ENCODE measurements at regions not wholly inside any gene's neighbourhood (a gene's known extent, or its start where the extent isn't known, plus 50 kb on each side); places are given as distances from the start of the nearest gene placed in this dataset.

DNA sequence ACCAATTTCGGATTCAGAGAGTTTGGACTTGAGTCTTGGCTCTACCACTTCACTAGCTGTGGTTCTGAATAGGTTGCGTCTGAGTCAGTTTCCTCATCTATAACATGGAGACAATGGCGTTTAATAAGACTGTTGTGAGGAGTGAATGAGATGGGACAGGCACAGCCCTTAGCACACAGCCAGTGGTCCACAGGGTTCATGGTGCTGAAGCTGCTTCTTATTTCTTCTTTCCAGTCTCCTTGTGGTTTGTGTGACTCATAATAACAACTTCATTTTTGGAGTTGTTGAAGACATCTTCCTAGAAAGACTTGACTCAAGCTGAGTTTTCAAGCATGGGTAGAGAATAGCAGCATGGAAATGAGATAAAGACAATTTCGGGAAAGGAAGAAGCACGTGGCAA lies 172.6 kb upstream of the PPP2R2B start:
- no peaks in the 10 kb centered on the region for H3K9me3 ChIP-seq (replicated peaks)
- H3K27me3 ChIP-seq: no peaks in the 10 kb centered on the region; the same call in 1 of the 2 replicates
- no peak overlapping the region for H3K4me3 ChIP-seq
- H3K4me1 ChIP-seq: no peaks in the 10 kb centered on the region
- H3K36me3 ChIP-seq: no peaks in the 10 kb centered on the region
- H3K27ac ChIP-seq: no peak overlapping the region
- DNase-seq: no peak

DNA sequence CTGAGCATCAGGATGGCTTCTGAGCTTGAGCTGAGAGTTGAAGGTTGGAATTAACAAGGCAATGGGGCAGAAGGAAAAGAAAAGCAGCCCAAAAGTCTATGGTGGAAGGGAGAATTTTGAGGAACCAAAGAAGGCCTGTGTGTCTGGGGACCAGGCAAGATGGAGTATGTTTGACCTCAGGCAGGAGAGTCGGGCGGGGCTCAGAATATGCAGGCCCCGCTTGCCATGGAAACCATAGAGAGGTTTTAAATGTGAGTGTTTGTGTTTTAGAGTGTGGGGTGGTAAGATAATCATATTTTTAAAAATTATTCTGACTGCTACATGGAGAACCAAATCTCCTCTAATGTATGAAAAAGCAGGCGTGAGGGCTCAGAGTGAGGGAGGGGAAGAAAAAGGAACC lies 174.0 kb upstream of the PPP2R2B start:
- H3K4me3 ChIP-seq: no peak overlapping the region
- no peaks in the 10 kb centered on the region for H3K4me1 ChIP-seq
- H3K27ac ChIP-seq: no peak overlapping the region
- DNase-seq: no peak
- no peaks in the 10 kb centered on the region for H3K9me3 ChIP-seq (replicated peaks)
- H3K36me3 ChIP-seq: no peaks in the 10 kb centered on the region
- no peaks in the 10 kb centered on the region; the same call in 1 of the 2 replicates for H3K27me3 ChIP-seq

DNA sequence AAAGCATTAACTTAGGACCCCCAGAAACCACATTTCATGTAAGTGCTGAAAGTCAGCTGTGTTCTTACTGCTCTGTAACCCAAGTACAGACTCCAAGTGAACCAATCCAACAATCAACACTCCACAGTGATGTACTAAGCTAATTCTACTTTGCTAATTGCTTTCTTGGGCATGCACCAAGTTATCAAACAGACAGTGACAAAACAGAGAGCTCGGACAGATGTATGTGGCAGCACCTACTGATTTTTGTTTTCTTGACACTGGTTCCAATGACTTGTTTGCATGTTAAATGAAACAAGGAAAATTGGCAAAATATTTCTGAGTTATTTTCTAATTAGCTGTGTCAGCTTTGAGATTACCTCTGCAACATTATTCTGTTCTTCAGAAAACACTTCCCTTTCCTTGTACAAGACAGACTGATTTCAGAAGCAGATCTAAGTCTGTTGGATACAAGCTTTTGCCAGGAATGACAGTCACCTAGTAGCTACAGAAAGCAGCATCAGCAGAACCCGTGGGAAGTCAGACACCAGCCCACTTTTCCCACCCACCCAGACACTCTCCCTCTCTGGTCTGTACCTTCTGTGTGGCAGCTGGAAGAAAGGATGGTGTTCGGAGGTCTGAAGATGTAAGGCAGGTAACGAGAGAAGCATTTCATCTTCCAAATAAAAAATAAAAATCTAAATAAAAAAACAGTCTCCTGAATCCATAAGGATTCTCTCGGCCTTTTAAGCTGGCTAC lies 176.7 kb upstream of the PPP2R2B start:
- H3K27me3 ChIP-seq: peaks cover 2% of the 10 kb centered on the region; the same call in 1 of the 2 replicates
- H3K9me3 ChIP-seq (replicated peaks): no peaks in the 10 kb centered on the region
- H3K4me1 ChIP-seq: no peaks in the 10 kb centered on the region
- no peak overlapping the region for H3K4me3 ChIP-seq
- DNase-seq: no peak
- H3K36me3 ChIP-seq: no peaks in the 10 kb centered on the region
- no peak overlapping the region for H3K27ac ChIP-seq

DNA sequence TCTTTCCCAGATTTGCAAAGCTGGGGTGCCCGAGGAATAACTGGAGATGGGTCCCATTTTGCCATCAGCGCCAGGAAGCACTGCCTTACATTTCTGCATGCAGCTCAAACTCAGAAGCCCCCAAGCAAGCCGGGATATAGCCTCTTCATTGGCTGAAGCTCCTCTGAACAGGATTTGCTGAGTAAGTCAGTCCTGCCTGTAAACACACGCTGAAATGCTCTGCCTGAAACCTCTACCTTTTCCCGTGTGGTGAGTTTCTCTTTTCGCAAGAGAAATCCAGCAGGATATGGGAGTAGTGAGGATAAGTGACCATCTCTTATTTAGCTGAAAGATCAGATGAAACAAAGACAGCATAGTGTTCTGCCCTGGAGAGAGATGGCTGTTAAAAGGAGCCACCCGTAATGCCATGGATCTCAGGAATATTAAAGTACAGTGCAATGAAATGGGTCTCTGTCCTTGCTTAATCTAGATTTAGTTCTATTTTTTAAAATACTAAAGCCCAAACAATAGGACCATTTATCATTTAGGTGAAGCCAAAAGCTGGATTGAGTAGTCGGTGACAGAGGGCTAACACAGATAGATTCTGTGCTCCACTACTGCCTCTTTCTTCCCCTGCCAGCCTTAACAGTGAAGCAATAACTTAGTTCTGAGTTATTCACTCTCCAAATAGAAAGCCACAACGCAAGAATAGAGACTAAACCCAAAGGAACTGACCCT lies 177.5 kb upstream of the PPP2R2B start:
- no peaks in the 10 kb centered on the region for H3K4me1 ChIP-seq
- no peak overlapping the region for H3K27ac ChIP-seq
- no peak overlapping the region for H3K4me3 ChIP-seq
- peaks cover 3% of the 10 kb centered on the region; the same call in 1 of the 2 replicates for H3K27me3 ChIP-seq
- H3K36me3 ChIP-seq: no peaks in the 10 kb centered on the region
- no peak for DNase-seq
- H3K9me3 ChIP-seq (replicated peaks): no peaks in the 10 kb centered on the region

DNA sequence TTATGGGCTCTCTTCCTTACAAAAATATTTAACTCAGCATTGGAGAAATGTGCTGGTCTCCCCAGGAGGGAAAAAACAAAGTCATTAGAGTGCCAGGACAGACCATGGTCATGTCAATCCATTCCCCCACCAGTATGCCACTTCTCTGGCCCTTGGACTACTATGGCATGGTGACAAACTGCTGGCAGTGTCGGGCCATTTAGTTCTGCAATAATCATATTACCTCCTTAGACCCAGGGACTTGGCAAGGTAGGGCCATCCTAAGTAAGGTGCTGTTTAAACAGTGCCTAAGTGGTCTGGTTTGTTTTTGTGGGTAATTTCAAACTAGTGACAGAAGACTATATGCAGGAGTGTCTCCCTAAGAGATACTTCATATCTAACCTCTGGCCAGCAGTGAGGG lies 177.8 kb upstream of the STK32A start:
- H3K4me3 ChIP-seq: no peak overlapping the region
- H3K27ac ChIP-seq: no peak overlapping the region
- H3K9me3 ChIP-seq (replicated peaks): no peaks in the 10 kb centered on the region
- peaks cover 3% of the 10 kb centered on the region; the same call in 1 of the 2 replicates for H3K27me3 ChIP-seq
- H3K4me1 ChIP-seq: no peaks in the 10 kb centered on the region
- no peaks in the 10 kb centered on the region for H3K36me3 ChIP-seq
- DNase-seq: no peak

DNA sequence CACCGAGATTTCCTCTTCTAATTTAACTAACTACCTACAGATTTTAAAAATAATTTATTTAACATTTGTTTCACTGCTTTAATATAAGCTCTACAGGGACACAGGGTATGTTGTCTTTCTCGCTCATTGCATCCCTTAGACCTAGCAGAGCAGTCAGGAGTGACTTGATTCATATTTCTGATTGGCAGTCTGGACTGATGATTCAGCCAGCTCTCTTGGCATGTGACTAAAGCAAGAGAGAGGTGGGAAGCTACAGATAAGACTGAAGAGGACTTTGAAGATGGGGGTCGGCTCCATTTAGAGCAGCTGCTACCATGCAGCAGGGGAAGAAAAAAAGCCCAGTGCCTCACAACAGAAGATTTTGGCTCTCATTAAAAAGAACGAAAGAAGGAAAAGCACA lies 173.4 kb upstream of the STK32A start:
- Histone ChIP-seq H3K36me3 (no peaks in the 10 kb centered on the region), H3K4me3 (no peak overlapping the region), H3K27me3 (0 out of 2 replicates have a peak, but pooled peaks cover 3% of the 10 kb centered on the region), H3K9me3 (replicated peaks) (no peaks in the 10 kb centered on the region), H3K27ac (no peak overlapping the region), H3K4me1 (no peaks in the 10 kb centered on the region)
- no peak for DNase-seq

DNA sequence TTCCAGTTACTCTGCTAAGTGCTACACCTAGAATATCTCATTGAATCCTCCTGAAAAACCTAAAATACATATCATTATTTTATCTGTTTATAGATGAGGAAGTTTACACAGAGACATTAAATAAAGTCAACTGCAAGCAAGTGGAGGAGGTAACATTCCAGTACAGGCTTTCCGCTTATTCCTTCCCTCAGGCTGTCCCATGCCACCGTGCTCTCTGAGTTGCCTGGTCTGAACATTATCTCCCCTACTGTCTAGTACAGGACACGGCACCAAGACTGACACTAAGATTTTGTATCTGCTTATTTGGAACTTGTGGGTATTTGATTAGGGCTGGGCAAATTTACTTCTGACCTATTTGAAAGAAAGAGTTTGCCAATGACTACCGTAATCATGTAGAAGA lies 172.4 kb upstream of the STK32A start:
- Histone ChIP-seq H3K4me3 (no peak overlapping the region), H3K27me3 (0 out of 2 replicates have a peak, but pooled peaks cover 3% of the 10 kb centered on the region), H3K4me1 (no peaks in the 10 kb centered on the region), H3K9me3 (replicated peaks) (no peaks in the 10 kb centered on the region), H3K27ac (no peak overlapping the region), H3K36me3 (no peaks in the 10 kb centered on the region)
- DNase-seq: no peak

DNA sequence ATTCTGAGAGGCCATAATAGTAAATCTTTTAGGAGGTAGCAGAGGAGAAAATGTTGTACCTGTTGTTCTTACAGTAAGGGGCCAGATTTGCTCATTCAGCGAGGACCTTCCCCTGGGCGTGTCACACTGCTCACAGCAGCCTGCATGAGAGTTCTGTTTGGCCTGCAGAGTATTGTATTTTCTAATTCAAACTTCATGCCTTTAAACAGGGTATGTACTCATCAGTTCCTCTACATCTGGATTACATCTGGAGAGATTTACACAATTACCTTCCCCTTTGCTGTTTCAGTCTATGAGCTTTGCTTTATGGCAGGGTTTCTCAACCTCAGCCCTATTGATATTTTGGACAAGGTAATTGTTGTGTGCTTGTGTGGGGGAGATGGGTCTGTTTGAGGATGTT lies 170.9 kb upstream of the STK32A start:
- no peak overlapping the region for H3K4me3 ChIP-seq
- no peaks in the 10 kb centered on the region for H3K36me3 ChIP-seq
- DNase-seq: no peak
- no peak overlapping the region for H3K27ac ChIP-seq
- no peaks in the 10 kb centered on the region for H3K4me1 ChIP-seq
- H3K9me3 ChIP-seq (replicated peaks): no peaks in the 10 kb centered on the region
- 0 out of 2 replicates have a peak, but pooled peaks cover 3% of the 10 kb centered on the region for H3K27me3 ChIP-seq

DNA sequence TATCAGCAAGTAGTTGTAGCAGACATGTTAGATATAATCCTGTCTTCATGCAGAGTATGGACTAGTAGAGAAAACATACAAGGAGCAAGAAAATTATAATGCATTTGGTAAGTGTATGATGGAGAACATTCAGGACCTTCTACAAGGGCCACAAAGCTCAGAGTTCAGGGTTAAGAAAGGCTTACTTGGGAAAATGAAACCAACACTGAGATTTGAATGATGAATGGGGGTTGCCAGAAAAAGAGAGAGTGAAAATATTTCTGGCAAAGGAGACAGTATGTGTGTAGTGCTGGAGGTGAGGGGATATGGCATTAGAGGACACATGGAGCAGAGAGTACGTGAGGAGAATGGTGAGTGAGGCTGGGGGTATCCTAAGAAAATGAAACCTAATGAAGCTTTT lies 169.8 kb upstream of the STK32A start:
- Histone ChIP-seq H3K27me3 (0 out of 2 replicates have a peak, but pooled peaks cover 3% of the 10 kb centered on the region), H3K4me1 (no peaks in the 10 kb centered on the region), H3K27ac (no peak overlapping the region), H3K9me3 (replicated peaks) (no peaks in the 10 kb centered on the region), H3K4me3 (no peak overlapping the region), H3K36me3 (no peaks in the 10 kb centered on the region)
- no peak for DNase-seq

DNA sequence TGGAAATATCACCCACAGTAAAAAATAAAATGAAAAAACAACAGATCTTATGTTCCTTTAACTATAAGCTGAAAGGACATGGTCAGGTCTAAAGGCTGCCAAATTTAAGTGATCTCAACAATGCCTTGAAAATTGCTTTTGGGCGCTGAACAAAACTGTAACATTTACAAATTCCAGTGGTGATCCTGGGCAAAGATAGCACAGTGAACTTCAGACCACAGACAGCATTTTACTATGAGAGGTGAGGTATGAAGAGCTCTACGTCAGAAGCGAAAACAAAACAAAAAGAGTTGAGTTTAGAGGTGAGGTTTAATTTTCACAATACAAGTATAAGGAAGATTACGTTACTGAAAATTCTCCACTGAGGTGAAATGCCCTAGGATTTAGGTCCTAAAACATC lies 165.8 kb upstream of the STK32A start:
- Histone ChIP-seq H3K4me1 (no peaks in the 10 kb centered on the region), H3K36me3 (no peaks in the 10 kb centered on the region), H3K9me3 (replicated peaks) (no peaks in the 10 kb centered on the region), H3K4me3 (no peak overlapping the region), H3K27me3 (no peaks in the 10 kb centered on the region), H3K27ac (no peak overlapping the region)
- no peak for DNase-seq

DNA sequence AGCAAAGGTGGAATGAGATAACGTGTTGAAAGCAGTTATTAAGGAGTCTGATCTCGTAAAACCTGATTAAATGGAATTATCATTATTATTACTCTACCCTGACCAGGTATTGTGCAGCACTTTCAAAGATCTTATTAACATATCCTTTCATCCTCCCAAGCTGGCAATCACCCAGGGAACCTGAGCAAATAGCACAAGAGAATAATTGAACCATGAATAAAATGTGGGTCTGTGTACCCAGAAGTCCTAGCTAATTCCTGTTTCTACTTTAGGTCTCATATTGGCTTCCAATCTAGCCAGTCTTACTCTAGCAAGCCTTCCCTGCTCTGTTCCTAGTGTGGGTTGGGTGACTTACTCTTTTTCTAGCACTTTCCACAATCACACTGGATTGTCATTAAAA lies 162.2 kb upstream of the STK32A start:
- Histone ChIP-seq H3K27me3 (peaks cover 1% of the 10 kb centered on the region; the same call in 1 of the 2 replicates), H3K9me3 (replicated peaks) (no peaks in the 10 kb centered on the region), H3K36me3 (no peaks in the 10 kb centered on the region), H3K4me1 (no peaks in the 10 kb centered on the region), H3K4me3 (no peak overlapping the region), H3K27ac (no peak overlapping the region)
- DNase-seq: no peak

DNA sequence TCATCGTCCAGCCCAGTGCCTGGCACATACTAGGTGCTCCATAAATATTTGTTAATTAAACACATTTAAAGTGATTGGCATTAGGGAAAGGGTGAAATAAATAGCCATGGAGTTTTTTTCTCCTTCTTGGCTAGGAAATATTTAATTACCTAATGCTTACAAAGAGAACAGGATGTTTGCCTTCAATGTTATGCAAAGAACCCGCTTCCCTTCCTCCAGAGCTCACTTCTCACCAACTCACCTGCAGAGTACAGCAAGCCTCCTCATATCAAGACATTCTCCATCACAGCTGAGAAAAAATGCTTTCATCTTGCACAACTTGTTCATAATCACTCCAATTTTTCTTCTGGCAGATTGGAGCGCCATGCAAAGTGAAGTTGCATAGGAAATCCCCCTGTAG lies 161.7 kb upstream of the STK32A start:
- peaks cover 3% of the 10 kb centered on the region; the same call in 1 of the 2 replicates for H3K27me3 ChIP-seq
- no peaks in the 10 kb centered on the region for H3K36me3 ChIP-seq
- H3K9me3 ChIP-seq (replicated peaks): no peaks in the 10 kb centered on the region
- no peaks in the 10 kb centered on the region for H3K4me1 ChIP-seq
- no peak overlapping the region for H3K27ac ChIP-seq
- no peak overlapping the region for H3K4me3 ChIP-seq
- no peak for DNase-seq

DNA sequence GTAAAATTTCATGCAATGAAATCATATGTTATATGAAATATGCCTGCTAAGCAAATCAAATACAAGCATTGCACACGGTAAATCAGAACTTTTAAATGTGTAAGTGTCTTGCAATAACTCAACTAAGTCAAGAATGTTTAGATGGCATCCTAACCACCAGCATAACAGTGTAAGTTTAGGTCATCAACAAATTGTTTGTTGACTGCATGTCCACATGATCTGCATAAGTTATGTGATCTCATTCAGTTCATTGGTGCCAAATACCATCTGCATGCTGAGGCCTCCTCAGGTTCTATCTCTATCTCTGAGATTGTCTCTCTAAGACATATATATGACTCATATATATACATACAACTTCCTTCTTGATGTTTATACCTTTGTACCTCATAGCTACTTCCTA lies 159.6 kb upstream of the STK32A start:
- H3K4me3 ChIP-seq: no peak overlapping the region
- H3K9me3 ChIP-seq (replicated peaks): no peaks in the 10 kb centered on the region
- no peak for DNase-seq
- peaks cover 3% of the 10 kb centered on the region; the same call in 1 of the 2 replicates for H3K27me3 ChIP-seq
- no peaks in the 10 kb centered on the region for H3K4me1 ChIP-seq
- no peaks in the 10 kb centered on the region for H3K36me3 ChIP-seq
- no peak overlapping the region for H3K27ac ChIP-seq

DNA sequence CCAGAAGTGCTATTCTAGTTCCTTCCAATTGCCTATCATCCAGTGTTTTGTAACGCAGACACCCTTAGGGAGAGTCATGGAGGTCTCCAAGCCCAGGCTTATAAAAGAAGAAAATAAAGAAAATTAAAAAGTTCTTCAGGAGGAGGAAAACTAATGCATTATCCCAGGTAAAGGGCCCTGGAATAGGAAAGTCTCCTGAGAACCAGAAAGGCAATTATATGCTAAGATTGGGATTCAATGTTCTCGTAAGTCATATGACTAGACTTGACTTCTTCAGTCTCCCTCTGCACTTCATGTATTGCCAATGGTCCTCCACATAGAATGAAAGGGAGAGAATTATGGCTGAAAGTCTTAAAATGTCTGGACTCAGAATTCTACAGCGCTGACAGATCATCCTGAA lies 154.4 kb upstream of the STK32A start:
- no peaks in the 10 kb centered on the region for H3K4me1 ChIP-seq
- no peak overlapping the region for H3K27ac ChIP-seq
- peaks cover 3% of the 10 kb centered on the region; the same call in 1 of the 2 replicates for H3K27me3 ChIP-seq
- DNase-seq: no peak
- no peaks in the 10 kb centered on the region for H3K9me3 ChIP-seq (replicated peaks)
- H3K4me3 ChIP-seq: no peak overlapping the region
- H3K36me3 ChIP-seq: no peaks in the 10 kb centered on the region

DNA sequence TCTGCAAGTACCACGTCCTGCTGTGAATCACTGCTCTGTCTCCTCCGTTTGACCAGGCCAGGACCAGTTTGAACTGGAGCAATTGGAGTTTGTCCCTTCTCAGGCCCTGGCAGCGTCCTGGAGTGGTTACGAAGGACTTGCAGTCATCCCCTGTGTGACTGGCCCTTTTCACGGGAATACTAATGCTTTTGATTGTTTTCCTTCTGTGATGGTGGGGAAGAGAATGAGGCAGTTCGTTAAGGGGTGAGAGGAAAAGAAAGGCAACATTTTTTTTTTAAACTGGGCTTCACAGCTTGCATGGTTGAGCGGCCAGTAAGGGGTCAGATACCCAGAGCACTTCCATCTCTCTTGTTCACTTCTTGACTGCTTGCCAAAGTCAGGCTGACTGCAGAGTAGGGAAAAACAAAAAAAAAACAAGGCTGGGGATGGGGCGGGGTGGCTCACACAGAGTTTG lies 153.5 kb upstream of the STK32A start:
- Histone ChIP-seq H3K36me3 (no peaks in the 10 kb centered on the region), H3K4me1 (no peaks in the 10 kb centered on the region), H3K27me3 (peaks cover 3% of the 10 kb centered on the region; the same call in 1 of the 2 replicates), H3K9me3 (replicated peaks) (no peaks in the 10 kb centered on the region), H3K27ac (no peak overlapping the region), H3K4me3 (no peak overlapping the region)
- DNase-seq: no peak
